ENCODE measurements at regions not wholly inside any gene's neighbourhood (a gene's known extent, or its start where the extent isn't known, plus 50 kb on each side); places are given as distances from the start of the nearest gene placed in this dataset.

DNA sequence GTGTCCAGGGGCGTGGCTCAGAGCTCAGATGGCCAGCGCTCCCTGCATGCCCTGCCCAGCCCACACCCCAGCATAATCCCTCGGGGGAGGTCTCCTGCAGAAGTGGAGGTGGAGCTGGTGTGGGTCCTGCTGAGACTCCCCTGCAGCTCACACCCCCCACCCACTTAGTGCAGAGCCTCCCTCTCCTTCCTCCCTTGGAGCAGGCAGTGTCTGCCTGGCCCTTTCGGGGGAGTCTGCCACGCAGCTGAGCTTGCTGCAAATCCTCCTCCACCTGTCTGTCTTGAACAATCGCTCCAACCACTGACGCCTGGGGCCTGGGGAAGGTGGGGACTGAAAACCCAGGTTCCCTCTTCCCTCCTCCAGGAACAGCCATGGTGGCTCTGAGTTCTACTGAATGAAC, 219.7 kb upstream of the PPP2R2D start:
- no peaks in the 10 kb centered on the region for H3K4me1 ChIP-seq (ENCODE audit: low read depth, poor library complexity, severe bottlenecking)
- H3K4me3 ChIP-seq (IDR thresholded peaks at IDR 0.05; ENCODE audit: insufficient read depth, low read depth, low read length): no peak overlapping the region
- no peak overlapping the region for H3K9ac ChIP-seq
- no peak overlapping the region for H2AFZ ChIP-seq (ENCODE audit: low read depth)
- H4K20me1 ChIP-seq (ENCODE audit: insufficient read depth): no peaks in the 10 kb centered on the region
- H3K4me2 ChIP-seq: no peak overlapping the region
- H3K27me3 ChIP-seq (ENCODE audit: insufficient read depth, low read depth): no peaks in the 10 kb centered on the region
- H3K36me3 ChIP-seq (ENCODE audit: insufficient read depth): no peaks in the 10 kb centered on the region
- no peak for TF ChIP-seq CTCF (conservative IDR thresholded peaks at IDR 0.05; ENCODE audit: low read depth, low read length)
- no peak overlapping the region for H3K27ac ChIP-seq
- H3K79me2 ChIP-seq (ENCODE audit: insufficient read depth, low read depth): no peaks in the 10 kb centered on the region

- no peak overlapping the region for H3K4me2 ChIP-seq
- no peaks in the 10 kb centered on the region for H3K36me3 ChIP-seq (ENCODE audit: insufficient read depth)
- H4K20me1 ChIP-seq (ENCODE audit: insufficient read depth): no peaks in the 10 kb centered on the region
- no peak overlapping the region for H3K4me3 ChIP-seq (IDR thresholded peaks at IDR 0.05; ENCODE audit: insufficient read depth, low read depth, low read length)
- no peak for TF ChIP-seq CTCF (conservative IDR thresholded peaks at IDR 0.05; ENCODE audit: low read depth, low read length)
- no peaks in the 10 kb centered on the region for H3K79me2 ChIP-seq (ENCODE audit: insufficient read depth, low read depth)
- H3K27ac ChIP-seq: no peak overlapping the region
- H3K27me3 ChIP-seq (ENCODE audit: insufficient read depth, low read depth): no peaks in the 10 kb centered on the region
- no peak overlapping the region for H2AFZ ChIP-seq (ENCODE audit: low read depth)
- H3K4me1 ChIP-seq (ENCODE audit: low read depth, poor library complexity, severe bottlenecking): no peaks in the 10 kb centered on the region
- no peak overlapping the region for H3K9ac ChIP-seq
Measured at GRCh38 chr10:131681656-131682055, 219.2 kb upstream of the PPP2R2D start.

DNA sequence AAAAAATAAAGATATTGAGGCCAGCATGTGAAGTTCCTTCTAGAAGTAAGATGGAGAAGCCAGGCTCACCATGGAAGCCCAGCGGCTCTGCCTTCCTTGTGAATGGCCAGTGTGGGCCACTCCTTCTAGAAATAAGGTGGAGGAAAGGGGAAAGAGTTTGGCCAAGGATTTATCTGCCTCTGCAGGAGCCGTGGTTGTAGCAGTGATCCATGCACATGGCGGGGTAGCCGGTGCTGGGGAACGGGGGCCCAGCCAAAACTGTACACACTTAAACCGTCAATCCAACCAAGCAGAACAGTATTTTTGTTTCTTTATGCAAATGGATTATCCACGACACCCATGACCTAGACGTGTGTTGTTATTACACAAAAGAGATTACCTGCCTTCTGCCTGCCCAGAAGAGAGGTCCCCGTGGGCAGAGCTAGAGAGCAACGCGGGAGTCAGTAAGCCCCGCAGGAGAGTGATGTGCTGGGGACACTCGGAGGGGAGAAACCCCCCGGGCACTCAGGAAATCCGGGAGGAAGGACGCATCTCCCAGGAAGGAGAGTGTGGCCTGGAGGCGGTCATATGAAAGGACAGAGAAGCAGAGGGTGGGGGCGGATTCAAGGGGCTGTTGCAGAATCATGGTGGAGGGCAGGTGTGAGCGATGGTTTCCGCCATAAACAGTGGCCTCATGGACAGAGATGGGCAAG, 218.4 kb upstream of the PPP2R2D start:
- Histone ChIP-seq H3K9ac (no peak overlapping the region), H3K27ac (no peak overlapping the region), H3K4me2 (no peak overlapping the region), H3K79me2 (ENCODE audit: insufficient read depth, low read depth) (no peaks in the 10 kb centered on the region), H3K27me3 (ENCODE audit: insufficient read depth, low read depth) (no peaks in the 10 kb centered on the region), H4K20me1 (ENCODE audit: insufficient read depth) (no peaks in the 10 kb centered on the region), H3K36me3 (ENCODE audit: insufficient read depth) (no peaks in the 10 kb centered on the region), H3K4me1 (ENCODE audit: low read depth, poor library complexity, severe bottlenecking) (no peaks in the 10 kb centered on the region), H2AFZ (ENCODE audit: low read depth) (no peak overlapping the region), H3K4me3 (IDR thresholded peaks at IDR 0.05; ENCODE audit: insufficient read depth, low read depth, low read length) (no peak overlapping the region)
- no peak for TF ChIP-seq CTCF (conservative IDR thresholded peaks at IDR 0.05; ENCODE audit: low read depth, low read length)

DNA sequence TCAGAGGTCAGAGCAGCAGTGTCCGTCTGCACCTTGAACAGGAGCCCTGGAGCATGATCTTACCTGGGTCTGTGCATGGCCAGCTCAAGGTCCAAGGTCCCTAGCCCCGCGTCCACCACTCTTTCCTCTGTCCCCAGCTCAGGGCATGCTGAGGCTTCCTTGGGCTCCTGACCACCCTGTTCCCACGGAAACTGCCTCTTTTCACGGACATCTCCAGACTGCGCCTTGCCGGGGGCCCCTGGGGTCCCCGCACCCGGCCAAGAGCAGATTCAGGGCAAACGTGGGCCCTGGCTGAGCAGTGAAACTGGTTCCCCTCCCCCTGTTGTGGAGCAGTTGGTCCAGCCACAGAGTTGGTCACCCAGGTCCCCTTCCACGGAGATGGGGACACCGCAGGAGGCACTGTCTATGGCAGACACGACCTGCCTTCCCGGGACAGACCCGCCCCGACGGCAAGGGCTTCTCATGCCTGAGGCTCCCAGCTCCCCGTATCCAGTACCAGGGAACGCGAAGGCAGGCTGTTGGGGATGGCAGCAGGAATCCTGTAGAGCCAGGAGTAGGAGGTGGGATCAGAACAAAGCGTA, 217.4 kb upstream of the PPP2R2D start:
- H3K4me1 ChIP-seq (ENCODE audit: low read depth, poor library complexity, severe bottlenecking): no peaks in the 10 kb centered on the region
- H3K4me3 ChIP-seq (IDR thresholded peaks at IDR 0.05; ENCODE audit: insufficient read depth, low read depth, low read length): no peak overlapping the region
- no peaks in the 10 kb centered on the region for H4K20me1 ChIP-seq (ENCODE audit: insufficient read depth)
- no peak overlapping the region for H2AFZ ChIP-seq (ENCODE audit: low read depth)
- no peak overlapping the region for H3K9ac ChIP-seq
- H3K4me2 ChIP-seq: no peak overlapping the region
- TF ChIP-seq CTCF (conservative IDR thresholded peaks at IDR 0.05; ENCODE audit: low read depth, low read length): no peak
- no peaks in the 10 kb centered on the region for H3K36me3 ChIP-seq (ENCODE audit: insufficient read depth)
- H3K79me2 ChIP-seq (ENCODE audit: insufficient read depth, low read depth): no peaks in the 10 kb centered on the region
- H3K27ac ChIP-seq: no peak overlapping the region
- H3K27me3 ChIP-seq (ENCODE audit: insufficient read depth, low read depth): no peaks in the 10 kb centered on the region
